HepG2 (cell line): ENCODE measurements at regions not wholly inside any gene's neighbourhood (a gene's known extent, or its start where the extent isn't known, plus 50 kb on each side); places are given as distances from the start of the nearest gene placed in this dataset.

Experiments used
- CENPBD1 ChIP-seq: sonication (generic); formaldehyde crosslinking; IDR thresholded peaks from 2 replicates; pipeline ENCODE4 v1.8.0; 2022; ENCODE audit warnings: missing genetic modification reagents, low read depth, mild to moderate bottlenecking, borderline replicate concordance
- EP300 ChIP-seq, 3 experiments: sonication (generic) in 1 of 3; formaldehyde crosslinking in 1 of 3; IDR thresholded peaks; 2 replicates each; pipeline versions ENCODE4 v1.5.1 to v1.6.1; 2011 to 2020; ENCODE audit warnings: low read depth in 2 of 3, low read length in 2 of 3, borderline replicate concordance in 1 of 3, improper control_type of control experiment in 1 of 3, mild to moderate bottlenecking in 1 of 3, missing genetic modification reagents in 1 of 3, moderate library complexity in 1 of 3
- FOXK1 ChIP-seq: sonication (generic); formaldehyde crosslinking; IDR thresholded peaks from 2 replicates; pipeline ENCODE4 v1.4.0; 2020; ENCODE audit warnings: low read depth, missing genetic modification reagents, borderline replicate concordance
- FOXP1 ChIP-seq, 2 experiments: fragments of 450-650 bp in 1 of 2; IDR thresholded peaks; 2 replicates each; pipeline ENCODE4 v1.6.1; 2017 to 2018; ENCODE audit warnings: antibody characterized with exemption in 1 of 2
- HMG20A ChIP-seq: IDR thresholded peaks from 2 replicates; pipeline ENCODE4 v1.6.1; 2016; ENCODE audit warnings: borderline replicate concordance
- HMGXB3 ChIP-seq: sonication (generic); formaldehyde crosslinking; IDR thresholded peaks from 2 replicates; pipeline ENCODE4 v1.4.0; 2020; ENCODE audit warnings: missing genetic modification reagents, borderline replicate concordance
- IKZF5 ChIP-seq: IDR thresholded peaks from 2 replicates; pipeline ENCODE4 v1.6.1; 2018; ENCODE audit warnings: missing genetic modification reagents, mild to moderate bottlenecking, missing compliant biosample characterization
- MED13 ChIP-seq: sonication (generic); formaldehyde crosslinking; IDR thresholded peaks from 2 replicates; pipeline ENCODE4 v1.5.0; 2020; ENCODE audit warnings: missing genetic modification reagents
- MIER3 ChIP-seq: IDR thresholded peaks from 2 replicates; pipeline ENCODE4 v1.6.1; 2016; ENCODE audit warnings: missing compliant biosample characterization, borderline replicate concordance
- MTA3 ChIP-seq: sonication (generic); formaldehyde crosslinking; IDR thresholded peaks from 2 replicates; pipeline ENCODE4 v1.4.0; 2020; ENCODE audit warnings: missing genetic modification reagents
- NFIC ChIP-seq: IDR thresholded peaks from 2 replicates; pipeline ENCODE4 v1.6.1; 2012; ENCODE audit warnings: mild to moderate bottlenecking, low read length, inconsistent platforms
- RARA ChIP-seq: IDR thresholded peaks from 2 replicates; pipeline ENCODE4 v1.6.1; 2016; ENCODE audit warnings: missing genetic modification reagents, missing compliant biosample characterization
- SKI ChIP-seq: fragments of 450-650 bp; IDR thresholded peaks from one replicate; pipeline ENCODE4 v1.6.1; 2018; ENCODE audit warnings: mild to moderate bottlenecking; ENCODE audit not compliant: partially characterized antibody
- TARDBP ChIP-seq: sonication (generic); formaldehyde crosslinking; IDR thresholded peaks from 2 replicates; pipeline ENCODE4 v1.8.0; 2022; ENCODE audit warnings: mild to moderate bottlenecking, missing genetic modification reagents
- TCF7 ChIP-seq: sonication (generic); IDR thresholded peaks from 2 replicates; pipeline ENCODE4 v1.6.1; 2016; ENCODE audit warnings: antibody characterized with exemption, low read depth
- TEF ChIP-seq: sonication (generic); formaldehyde crosslinking; IDR thresholded peaks from 2 replicates; pipeline ENCODE4 v1.5.0; 2020; ENCODE audit warnings: missing genetic modification reagents
- ZBTB25 ChIP-seq: IDR thresholded peaks from 2 replicates; pipeline ENCODE4 v1.6.1; 2018; ENCODE audit warnings: missing genetic modification reagents
- ZNF414 ChIP-seq: sonication (generic); formaldehyde crosslinking; IDR thresholded peaks from 2 replicates; pipeline ENCODE4 v1.5.0; 2020; ENCODE audit warnings: missing genetic modification reagents
- ZNF496 ChIP-seq: sonication (generic); formaldehyde crosslinking; IDR thresholded peaks from 2 replicates; pipeline ENCODE4 v1.8.1; 2023; ENCODE audit warnings: mild to moderate bottlenecking, moderate library complexity, missing genetic modification reagents; ENCODE audit not compliant: insufficient replicate concordance
- ZNF670 ChIP-seq: sonication (generic); formaldehyde crosslinking; IDR thresholded peaks from 2 replicates; pipeline ENCODE4 v1.8.0; 2022; ENCODE audit warnings: mild to moderate bottlenecking, missing genetic modification reagents, borderline replicate concordance

GRCh38 chr2:203648273-203648672 lies 58.2 kb upstream of the CD28 start (continued):
- TF ChIP-seq ZBTB25 (peak; percentile 88), MED13 (CRISPR knock-in tag) (0 out of 2 replicates have a peak, but pooled peaks have one; percentile 17), CENPBD1 (no peak), ZNF670 (CRISPR knock-in tag) (no peak), FOXK1 (peak; percentile 75; the same call in 1 of the 2 replicates), TARDBP (CRISPR knock-in tag) (peak; percentile 80), HMGXB3 (CRISPR knock-in tag) (peak; percentile 40; the same call in 1 of the 2 replicates), SKI (peak; percentile 40), TCF7 (peak; percentile 78), NFIC (peak; percentile 89), RARA (CRISPR knock-in tag) (peak; percentile 72), FOXP1 (IDR thresholded peaks at IDR 0.05) (0 out of 2 replicates have a peak, but pooled peaks have one; percentile 19), FOXP1 (CRISPR knock-in tag; IDR thresholded peaks at IDR 0.05) (peak; percentile 93), ZNF414 (no peak), IKZF5 (CRISPR knock-in tag) (peak; percentile 48; the same call in 1 of the 2 replicates), HMG20A (CRISPR knock-in tag) (peak; percentile 95), MTA3 (CRISPR knock-in tag) (no peak), TEF (CRISPR knock-in tag) (peak; percentile 70; the same call in 1 of the 2 replicates), MIER3 (CRISPR knock-in tag) (peak; percentile 57; the same call in 1 of the 2 replicates), ZNF496 (no peak), EP300 (IDR thresholded peaks at IDR 0.05; ENCODE audit: low read depth in 2 of 2, low read length in 2 of 2) (peak in 1 of 2 experiments; percentile 97; a peak in 2 of 4 replicates), EP300 (CRISPR knock-in tag; IDR thresholded peaks at IDR 0.05; ENCODE audit: borderline replicate concordance) (peak; percentile 28; the same call in 1 of the 2 replicates)
